ENCODE measurements at regions not wholly inside any gene's neighbourhood (a gene's known extent, or its start where the extent isn't known, plus 50 kb on each side); places are given as distances from the start of the nearest gene placed in this dataset.
"Not testable (repeated sequence)": the region's sequence is repeated elsewhere in the genome, so short reads cannot be mapped to it uniquely, and the experiment has no call there.

DNA sequence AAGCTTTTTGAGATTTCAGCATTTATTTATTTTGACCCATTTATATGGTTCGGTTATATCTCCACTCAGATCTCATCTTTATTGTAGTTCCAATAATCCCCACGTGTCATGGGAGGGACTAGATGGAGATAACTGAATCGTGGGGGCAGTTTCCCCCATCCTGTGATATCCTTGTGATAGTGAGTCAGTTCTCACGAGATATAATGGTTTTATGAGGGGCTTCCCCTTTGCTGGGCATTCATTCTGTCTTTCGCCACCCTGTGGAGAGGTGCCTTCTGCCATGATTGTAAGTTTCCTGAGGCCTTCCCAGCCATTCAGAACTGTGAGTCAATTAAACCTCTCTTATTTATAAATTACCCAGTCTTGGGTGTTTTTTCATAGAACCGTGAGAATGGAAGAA lies 96.5 kb upstream of the PCSK1 start:
- no peak for DNase-seq

- no peak for DNase-seq
Measured at GRCh38 chr5:96530901-96531300, 97.9 kb upstream of the PCSK1 start.

DNA sequence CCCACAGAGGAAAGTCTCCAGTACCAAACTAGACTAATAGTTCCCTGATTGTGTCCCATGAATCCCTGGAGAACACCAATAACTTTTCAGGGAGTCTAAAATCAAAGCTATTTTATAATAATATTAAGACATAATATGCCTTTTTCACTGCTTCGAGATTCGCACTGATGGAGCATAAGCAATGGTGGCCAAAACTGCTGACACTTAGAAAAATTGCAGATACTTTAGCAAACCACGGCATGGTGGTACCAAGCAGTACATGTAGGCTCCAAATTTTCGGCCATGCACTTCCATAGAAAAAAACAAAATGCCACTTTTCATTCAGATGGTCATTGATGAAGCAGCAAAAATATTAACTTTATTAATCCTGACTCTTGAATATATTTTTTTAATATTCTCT lies 100.3 kb upstream of the PCSK1 start:
- no peak for DNase-seq

- DNase-seq, result no peak
Measured at GRCh38 chr5:96537386-96537785, 104.3 kb upstream of the PCSK1 start.

- no peak for DNase-seq
Measured at GRCh38 chr5:96538808-96539250, 105.8 kb upstream of the PCSK1 start.

DNA sequence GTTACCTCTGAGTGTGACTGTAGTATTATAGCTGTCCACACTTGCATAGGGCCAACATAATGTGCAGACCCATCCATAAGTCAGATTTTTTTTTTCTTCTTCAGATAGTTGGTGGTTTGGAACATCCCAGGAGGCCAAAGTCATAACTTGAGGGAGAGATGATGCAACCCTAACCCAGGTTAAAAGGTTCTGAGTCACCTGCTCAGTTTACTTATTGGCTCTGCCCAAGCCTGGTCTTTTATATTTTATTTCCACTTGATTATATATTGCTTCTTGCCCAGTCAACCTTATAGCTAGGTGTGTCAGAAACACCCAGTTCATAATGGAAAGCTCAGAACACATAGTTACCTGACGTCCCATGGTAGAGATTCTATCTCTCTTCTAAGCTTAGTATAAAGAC lies 113.1 kb upstream of the PCSK1 start:
- no peak for DNase-seq

GRCh38 chr5:96547486-96547885 lies 114.4 kb upstream of the PCSK1 start:
- no peak for DNase-seq

- no peak for DNase-seq
Measured at GRCh38 chr5:96548905-96549304, 113.3 kb upstream of the CAST start.

DNA sequence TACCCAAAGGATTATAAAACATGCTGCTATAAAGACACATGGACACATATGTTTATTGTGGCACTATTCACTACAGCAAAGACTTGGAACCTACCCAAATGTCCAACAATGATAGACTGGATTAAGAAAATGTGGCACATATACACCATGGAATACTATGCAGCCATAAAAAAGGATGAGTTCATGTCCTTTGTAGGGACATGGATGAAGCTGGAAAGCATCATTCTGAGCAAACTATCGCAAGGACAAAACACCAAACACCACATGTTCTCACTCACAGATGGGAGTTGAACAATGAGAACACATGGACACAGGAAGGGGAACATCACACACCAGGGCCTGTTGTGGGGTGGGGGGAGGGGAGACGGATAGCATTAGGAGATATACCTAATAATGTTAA lies 101.3 kb upstream of the CAST start:
- DNase-seq, result not testable (repeated sequence)

GRCh38 chr5:96562614-96563013 lies 99.6 kb upstream of the CAST start:
- DNase-seq, result no peak

- no peak for DNase-seq
Measured at GRCh38 chr5:96563816-96564215, 98.4 kb upstream of the CAST start.

DNA sequence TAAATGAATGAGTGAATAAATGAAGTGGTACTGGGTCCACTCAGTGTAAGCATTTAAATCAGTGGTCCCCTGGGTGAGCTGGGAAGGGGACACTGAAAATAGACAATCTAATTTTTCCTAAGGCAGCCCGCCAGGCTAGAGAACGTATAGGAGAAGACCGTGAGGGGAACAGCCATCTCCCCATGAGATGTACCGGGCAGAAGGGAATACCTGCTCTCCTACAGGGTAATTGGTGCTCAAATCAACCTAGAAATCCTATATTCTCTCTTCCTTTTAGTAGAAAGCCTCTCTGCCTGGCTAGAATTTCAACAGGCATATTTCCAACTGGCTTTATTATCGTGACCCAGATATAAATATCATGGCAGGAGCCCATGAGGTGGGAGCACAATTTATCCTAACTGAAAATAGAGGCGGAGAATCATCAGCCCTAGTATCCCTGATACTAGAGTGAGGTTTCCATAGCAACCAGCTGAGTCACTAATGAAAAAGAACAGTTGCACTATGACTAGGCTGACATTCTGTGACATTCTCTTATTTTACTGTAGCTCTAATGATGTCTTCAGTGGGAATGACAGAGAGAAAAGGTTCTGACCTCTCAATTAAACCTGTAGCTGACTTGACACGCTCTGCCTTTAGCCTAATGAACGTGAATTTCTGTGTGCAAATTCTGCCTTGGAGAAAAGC lies 96.5 kb upstream of the CAST start:
- peak; percentile 45 to 46 for DNase-seq

- DNase-seq, result no peak
Measured at GRCh38 chr5:96566833-96567587, 95.2 kb upstream of the CAST start.

DNA sequence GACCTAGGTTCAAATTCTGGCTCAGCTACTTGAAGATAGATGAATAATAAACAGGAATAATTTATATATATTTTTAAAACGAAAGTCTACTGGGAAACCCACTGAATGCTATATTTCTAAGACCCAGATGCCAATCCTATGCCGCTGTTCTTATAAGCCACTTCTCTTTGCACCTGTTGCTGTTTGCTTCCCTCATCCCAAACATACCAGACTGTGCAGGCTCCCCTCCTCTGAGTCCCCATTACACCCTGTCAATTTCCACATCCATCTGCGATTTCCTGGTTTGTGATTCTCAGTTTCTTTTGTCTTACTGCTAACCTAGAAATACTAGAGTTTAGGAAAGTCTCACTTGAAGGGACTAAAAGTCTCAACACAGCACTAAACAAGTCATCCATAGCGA lies 92.8 kb upstream of the CAST start:
- DNase-seq, result no peak

DNA sequence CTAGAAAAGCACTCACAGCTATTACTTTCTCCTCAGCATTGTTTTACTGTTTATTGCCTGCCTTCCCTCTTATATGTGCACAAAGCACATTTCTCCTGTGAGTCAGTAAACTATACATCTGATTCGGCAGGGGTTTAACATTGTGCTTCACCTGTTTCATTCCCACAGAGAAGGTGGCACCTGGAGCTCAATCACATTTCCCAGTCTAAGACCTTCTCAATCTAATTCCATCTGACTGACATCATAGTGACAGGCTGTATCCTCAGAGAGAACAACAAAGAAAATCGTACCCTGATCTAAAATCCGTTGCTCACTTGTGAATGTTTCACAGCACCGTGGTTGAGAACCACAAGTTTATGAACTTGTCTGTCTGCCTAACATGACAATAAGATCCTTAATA lies 92.4 kb upstream of the CAST start:
- DNase-seq, result no peak

DNA sequence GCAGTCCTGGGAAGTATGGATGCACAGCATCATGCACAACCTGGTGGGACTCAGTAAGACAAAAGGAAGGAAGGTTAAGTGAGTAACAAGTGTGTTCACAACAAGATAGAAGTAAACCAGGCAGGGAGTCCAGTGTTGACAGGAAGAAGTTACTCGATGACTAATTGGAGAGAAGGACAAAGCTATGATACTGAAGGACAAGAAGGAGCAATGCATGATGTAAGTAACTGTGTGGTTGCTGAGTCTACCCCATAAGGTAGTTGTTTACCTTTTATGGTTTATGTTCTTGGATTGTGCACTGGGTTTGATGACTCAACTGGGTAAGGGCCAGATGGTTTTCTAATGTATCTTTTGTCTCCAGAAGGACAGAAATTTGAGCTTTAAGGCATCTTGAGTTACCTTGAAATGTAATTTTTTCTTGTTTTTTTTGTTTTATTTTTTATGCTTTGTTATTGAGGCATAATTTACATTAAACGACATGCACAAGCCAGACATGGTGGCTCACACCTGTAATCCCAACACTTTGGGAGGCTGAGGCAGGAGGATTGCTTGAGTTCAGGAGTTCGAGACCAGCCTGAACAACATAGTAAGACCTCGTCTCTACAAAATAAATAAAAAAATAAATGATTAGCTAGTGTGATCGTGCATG lies 89.2 kb upstream of the CAST start:
- no peak for DNase-seq

DNA sequence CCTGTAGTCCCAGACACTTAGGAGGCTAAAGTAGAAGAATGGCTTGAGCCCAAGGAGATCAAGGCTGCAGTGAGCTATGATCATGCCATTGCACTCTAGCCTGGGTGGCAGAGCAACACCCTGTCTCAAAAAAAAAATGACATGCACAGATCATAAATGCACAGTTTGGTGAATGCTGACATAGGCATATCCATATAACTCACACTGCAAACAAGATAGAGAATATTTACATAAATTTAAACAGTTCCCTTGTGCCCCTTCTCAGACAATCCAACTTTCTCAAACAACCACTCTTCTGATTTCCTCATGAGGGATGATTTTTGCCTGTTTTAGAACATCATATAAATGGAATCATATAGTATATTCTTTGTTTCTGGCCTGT lies 88.7 kb upstream of the CAST start:
- DNase-seq, result no peak

- DNase-seq, result no peak
Measured at GRCh38 chr5:96576876-96577275, 85.3 kb upstream of the CAST start.

GRCh38 chr5:96577909-96578308 lies 84.3 kb upstream of the CAST start:
- DNase-seq, result no peak

DNA sequence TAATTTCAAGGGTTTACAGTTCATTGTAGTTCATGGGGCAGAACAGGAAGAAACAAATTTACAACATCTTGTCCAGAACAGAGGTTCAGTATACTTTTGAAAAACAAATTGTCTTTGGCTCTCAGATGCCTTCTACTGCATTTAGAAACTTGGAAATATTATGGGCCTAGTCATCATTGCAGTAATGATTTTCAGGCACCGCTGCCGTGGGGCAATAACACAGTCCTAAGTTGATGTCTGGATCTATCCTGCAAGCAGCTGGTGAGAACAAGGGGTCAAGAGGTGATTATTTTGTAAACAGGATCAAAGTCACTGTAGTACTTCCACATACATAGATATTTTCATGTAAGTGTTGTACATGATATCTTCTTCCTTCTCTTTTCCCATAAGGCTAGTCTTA lies 82.5 kb upstream of the CAST start:
- DNase-seq, result no peak

GRCh38 chr5:96582343-96582742 lies 79.8 kb upstream of the CAST start:
- DNase-seq, result peak; percentile 60 to 79

GRCh38 chr5:96584712-96585111 lies 77.5 kb upstream of the CAST start:
- DNase-seq, result no peak

DNA sequence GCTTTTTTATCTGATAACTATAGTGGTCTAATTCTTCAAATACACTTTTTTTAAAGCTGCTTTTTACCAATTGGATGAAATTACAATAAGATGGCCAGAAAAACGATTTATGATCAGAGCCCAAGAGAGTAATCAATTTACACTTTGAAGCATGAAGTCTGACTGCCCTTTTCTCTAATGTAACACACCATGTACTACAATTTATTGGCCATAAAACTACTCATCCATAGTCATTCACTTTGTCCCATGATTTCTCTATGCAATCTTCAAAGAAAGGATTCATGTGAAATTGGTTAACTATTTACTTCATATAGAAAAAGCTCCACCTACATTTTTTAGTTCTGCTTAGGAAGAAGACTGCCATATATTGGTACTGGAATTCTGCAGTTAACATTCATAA lies 73.6 kb upstream of the CAST start:
- DNase-seq, result no peak

DNA sequence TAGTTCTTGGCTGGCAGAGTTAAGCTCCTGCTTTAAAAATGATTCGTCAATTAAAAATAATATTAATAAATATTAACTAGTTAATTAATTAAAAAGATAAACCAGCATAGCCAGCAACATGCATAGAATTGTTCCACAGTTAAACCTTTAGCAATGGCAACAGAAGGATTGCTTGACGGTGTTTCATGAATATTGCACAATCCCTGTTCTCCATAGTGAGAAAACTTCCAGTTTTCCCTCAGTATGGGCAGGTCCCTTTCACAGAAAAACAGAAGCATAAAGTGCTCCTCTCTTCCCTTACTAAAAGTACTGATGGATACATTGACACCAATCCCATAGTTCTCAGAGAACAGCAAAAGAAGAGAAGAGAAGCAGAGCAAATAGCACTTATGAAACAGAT lies 71.4 kb upstream of the CAST start:
- DNase-seq, result no peak
